ENCODE measurements at regions not wholly inside any gene's neighbourhood (a gene's known extent, or its start where the extent isn't known, plus 50 kb on each side); places are given as distances from the start of the nearest gene placed in this dataset.

- Histone ChIP-seq H3K4me1 (ENCODE audit: control insufficient read depth, insufficient read depth, low read length) (no peaks in the 10 kb centered on the region), H3K9ac (ENCODE audit: extremely low read depth, low read length, poor library complexity, severe bottlenecking) (no peak overlapping the region), H3K9me3 (ENCODE audit: control insufficient read depth, low read length) (peaks cover 21% of the 10 kb centered on the region), H3K36me3 (ENCODE audit: control insufficient read depth, insufficient read depth, low read length) (no peaks in the 10 kb centered on the region), H3K27me3 (ENCODE audit: control insufficient read depth, insufficient read depth, low read length, poor library complexity, severe bottlenecking) (no peaks in the 10 kb centered on the region), H3K4me3 (ENCODE audit: low read length) (no peak overlapping the region), H3K27ac (ENCODE audit: low read depth, low read length) (no peak overlapping the region)
- peaks cover 4% of the 10 kb centered on the region for H3K36me3 Mint-ChIP-seq (ENCODE audit: low read depth)
- H3K4me3 Mint-ChIP-seq: no peak overlapping the region
- no peaks in the 10 kb centered on the region for H3K4me1 Mint-ChIP-seq
- DNase-seq: no peak
- peaks cover 2% of the 10 kb centered on the region for H3K27me3 Mint-ChIP-seq (ENCODE audit: insufficient read depth)
- H3K27ac Mint-ChIP-seq: no peak overlapping the region
- peaks cover 39% of the 10 kb centered on the region for H3K9me3 Mint-ChIP-seq
- no peak for TF ChIP-seq CTCF (conservative IDR thresholded peaks at IDR 0.05)
- 100% methylated on average over 1 of the region's 1 CpG; no CpG with 5 or more reads in 1 of the 2 experiments for WGBS, 2 experiments (ENCODE audit: insufficient coverage in 1 of 2, insufficient read length in 1 of 2)
Observed at GRCh38 chr5:5626412-5626811, 203.9 kb downstream of the ICE1 start.

GRCh38 chr5:5625491-5625890, 203.0 kb downstream of the ICE1 start:
- peaks cover 21% of the 10 kb centered on the region for H3K9me3 ChIP-seq (ENCODE audit: control insufficient read depth, low read length)
- no peak overlapping the region for H3K4me3 ChIP-seq (ENCODE audit: low read length)
- no peak for DNase-seq
- no peaks in the 10 kb centered on the region for H3K36me3 ChIP-seq (ENCODE audit: control insufficient read depth, insufficient read depth, low read length)
- H3K27me3 ChIP-seq (ENCODE audit: control insufficient read depth, insufficient read depth, low read length, poor library complexity, severe bottlenecking): no peaks in the 10 kb centered on the region
- Mint-ChIP-seq H3K27me3 (ENCODE audit: insufficient read depth) (peaks cover 2% of the 10 kb centered on the region), H3K4me3 (no peak overlapping the region), H3K36me3 (ENCODE audit: low read depth) (peaks cover 4% of the 10 kb centered on the region), H3K4me1 (no peaks in the 10 kb centered on the region), H3K27ac (no peak overlapping the region), H3K9me3 (peaks cover 41% of the 10 kb centered on the region)
- no peak overlapping the region for H3K27ac ChIP-seq (ENCODE audit: low read depth, low read length)
- H3K4me1 ChIP-seq (ENCODE audit: control insufficient read depth, insufficient read depth, low read length): no peaks in the 10 kb centered on the region
- 11 to 64% methylated on average over 1 to 3 of the region's 3 CpGs for WGBS, 2 experiments (ENCODE audit: insufficient coverage in 1 of 2, insufficient read length in 1 of 2)
- H3K9ac ChIP-seq (ENCODE audit: extremely low read depth, low read length, poor library complexity, severe bottlenecking): no peak overlapping the region
- no peak for TF ChIP-seq CTCF (conservative IDR thresholded peaks at IDR 0.05)

DNA sequence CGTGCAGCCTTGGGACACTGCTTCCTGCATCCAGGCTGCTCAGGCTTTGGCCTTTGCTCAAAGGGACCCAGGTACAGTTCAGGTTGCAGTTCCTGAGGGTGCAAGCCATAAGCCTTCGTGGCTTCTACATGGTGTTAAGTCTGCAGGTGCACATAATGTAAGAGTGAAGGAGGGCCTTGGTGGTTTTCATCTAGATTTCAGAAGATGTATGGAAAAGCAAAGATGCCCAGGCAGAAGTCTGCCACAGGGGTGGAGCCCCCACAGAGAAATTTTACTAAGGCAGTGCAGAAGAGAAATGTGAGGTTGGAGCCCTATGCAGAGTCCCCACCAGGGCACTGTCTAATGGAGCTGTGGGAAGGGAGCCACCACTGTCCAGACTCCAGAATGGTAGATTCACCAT, 200.9 kb downstream of the ICE1 start:
- Histone ChIP-seq H3K9ac (ENCODE audit: extremely low read depth, low read length, poor library complexity, severe bottlenecking) (no peak overlapping the region), H3K36me3 (ENCODE audit: control insufficient read depth, insufficient read depth, low read length) (no peaks in the 10 kb centered on the region), H3K9me3 (ENCODE audit: control insufficient read depth, low read length) (peaks cover 21% of the 10 kb centered on the region), H3K4me3 (ENCODE audit: low read length) (no peak overlapping the region), H3K4me1 (ENCODE audit: control insufficient read depth, insufficient read depth, low read length) (no peaks in the 10 kb centered on the region), H3K27ac (ENCODE audit: low read depth, low read length) (no peak overlapping the region), H3K27me3 (ENCODE audit: control insufficient read depth, insufficient read depth, low read length, poor library complexity, severe bottlenecking) (no peaks in the 10 kb centered on the region)
- Mint-ChIP-seq H3K4me1 (no peaks in the 10 kb centered on the region), H3K4me3 (no peak overlapping the region), H3K9me3 (peaks cover 43% of the 10 kb centered on the region), H3K27ac (no peak overlapping the region), H3K36me3 (ENCODE audit: low read depth) (peaks cover 4% of the 10 kb centered on the region), H3K27me3 (ENCODE audit: insufficient read depth) (peaks cover 2% of the 10 kb centered on the region)
- no peak for DNase-seq
- no peak for TF ChIP-seq CTCF (conservative IDR thresholded peaks at IDR 0.05)
- WGBS, 2 experiments (ENCODE audit: insufficient coverage in 1 of 2, insufficient read length in 1 of 2): 91 to 100% methylated on average over 2 of the region's 2 CpGs
